Nephron progenitor cell (in vitro differentiated cells): ENCODE measurements at regions not wholly inside any gene's neighbourhood (a gene's known extent, or its start where the extent isn't known, plus 50 kb on each side); places are given as distances from the start of the nearest gene placed in this dataset.

ENCODE experiments used
- DNase-seq: peaks from one replicate; pipeline ENCODE4 v3.0.0; 2021
- H3K27ac Mint-ChIP-seq: 2 replicates; pipeline ENCODE4 v1.8.0; 2021; ENCODE audit warnings: mild to moderate bottlenecking, moderate library complexity, mixed read lengths
- H3K27me3 Mint-ChIP-seq: 2 replicates; pipeline ENCODE4 v1.8.0; 2021; ENCODE audit warnings: mild to moderate bottlenecking, low read depth, mixed read lengths; ENCODE audit not compliant: poor library complexity
- H3K36me3 Mint-ChIP-seq: 2 replicates; pipeline ENCODE4 v1.8.0; 2021; ENCODE audit warnings: low read depth, mixed read lengths
- H3K4me1 Mint-ChIP-seq: 2 replicates; pipeline ENCODE4 v1.8.0; 2021; ENCODE audit warnings: mixed read lengths
- H3K4me3 Mint-ChIP-seq: 2 replicates; pipeline ENCODE4 v1.8.0; 2021; ENCODE audit warnings: mild to moderate bottlenecking, moderate library complexity, mixed read lengths
- H3K9me3 Mint-ChIP-seq: 2 replicates; pipeline ENCODE4 v1.8.0; 2021; ENCODE audit warnings: mild to moderate bottlenecking, moderate library complexity, mixed read lengths
- CTCF ChIP-seq: fragments of 200-600 bp; sonication (generic); IDR thresholded peaks from 2 replicates; pipeline ENCODE4 v1.5.0; 2021; ENCODE audit warnings: antibody characterized with exemption

GRCh38 chr2:41990245-41990644, 57.6 kb upstream of the PKDCC start:
- peaks cover 21% of the 10 kb centered on the region for H3K9me3 Mint-ChIP-seq
- H3K4me3 Mint-ChIP-seq, result peak overlapping the region; percentile 58
- peaks cover 76% of the 10 kb centered on the region for H3K4me1 Mint-ChIP-seq
- TF ChIP-seq CTCF, result no peak
- DNase-seq, result no peak
- no peaks in the 10 kb centered on the region for H3K36me3 Mint-ChIP-seq
- H3K27ac Mint-ChIP-seq, result peak overlapping the region; percentile 67
- H3K27me3 Mint-ChIP-seq, result peaks cover 43% of the 10 kb centered on the region

- DNase-seq, result no peak
- Mint-ChIP-seq H3K36me3 (no peaks in the 10 kb centered on the region), H3K4me1 (peaks cover 72% of the 10 kb centered on the region), H3K27ac (peak overlapping the region; percentile 23), H3K27me3 (peaks cover 39% of the 10 kb centered on the region), H3K4me3 (peak overlapping the region; percentile 37), H3K9me3 (peaks cover 20% of the 10 kb centered on the region)
- TF ChIP-seq CTCF, result no peak
Observed at GRCh38 chr2:41990688-41991087, 57.1 kb upstream of the PKDCC start.

GRCh38 chr2:41992056-41992642, 55.7 kb upstream of the PKDCC start:
- Mint-ChIP-seq H3K4me1 (peaks cover 71% of the 10 kb centered on the region), H3K27me3 (peaks cover 29% of the 10 kb centered on the region), H3K9me3 (peaks cover 14% of the 10 kb centered on the region), H3K36me3 (no peaks in the 10 kb centered on the region), H3K4me3 (peak overlapping the region; percentile 58), H3K27ac (peak overlapping the region; percentile 97)
- DNase-seq, result no peak
- TF ChIP-seq CTCF, result no peak

- peaks cover 14% of the 10 kb centered on the region for H3K9me3 Mint-ChIP-seq
- H3K4me1 Mint-ChIP-seq, result peaks cover 71% of the 10 kb centered on the region
- peak; percentile 25 for DNase-seq
- peak overlapping the region; percentile 97 for H3K27ac Mint-ChIP-seq
- H3K4me3 Mint-ChIP-seq, result peak overlapping the region; percentile 58
- H3K27me3 Mint-ChIP-seq, result peaks cover 27% of the 10 kb centered on the region
- H3K36me3 Mint-ChIP-seq, result no peaks in the 10 kb centered on the region
- no peak for TF ChIP-seq CTCF
Observed at GRCh38 chr2:41992671-41993434, 55.0 kb upstream of the PKDCC start.

GRCh38 chr2:41993435-41993925, 54.3 kb upstream of the PKDCC start:
- no peak overlapping the region for H3K27ac Mint-ChIP-seq
- peaks cover 72% of the 10 kb centered on the region for H3K4me1 Mint-ChIP-seq
- no peak overlapping the region for H3K4me3 Mint-ChIP-seq
- no peak for DNase-seq
- TF ChIP-seq CTCF, result no peak
- peaks cover 14% of the 10 kb centered on the region for H3K9me3 Mint-ChIP-seq
- peaks cover 24% of the 10 kb centered on the region for H3K27me3 Mint-ChIP-seq
- no peaks in the 10 kb centered on the region for H3K36me3 Mint-ChIP-seq

GRCh38 chr2:41994233-41994637, 53.6 kb upstream of the PKDCC start:
- peaks cover 19% of the 10 kb centered on the region for H3K27me3 Mint-ChIP-seq
- peaks cover 72% of the 10 kb centered on the region for H3K4me1 Mint-ChIP-seq
- H3K9me3 Mint-ChIP-seq, result peaks cover 14% of the 10 kb centered on the region
- H3K27ac Mint-ChIP-seq, result no peak overlapping the region
- no peak for TF ChIP-seq CTCF
- H3K36me3 Mint-ChIP-seq, result no peaks in the 10 kb centered on the region
- H3K4me3 Mint-ChIP-seq, result no peak overlapping the region
- no peak for DNase-seq
